ENCODE measurements at regions not wholly inside any gene's neighbourhood (a gene's known extent, or its start where the extent isn't known, plus 50 kb on each side); places are given as distances from the start of the nearest gene placed in this dataset.
"Not testable (repeated sequence)": the region's sequence is repeated elsewhere in the genome, so short reads cannot be mapped to it uniquely, and the experiment has no call there.

DNA sequence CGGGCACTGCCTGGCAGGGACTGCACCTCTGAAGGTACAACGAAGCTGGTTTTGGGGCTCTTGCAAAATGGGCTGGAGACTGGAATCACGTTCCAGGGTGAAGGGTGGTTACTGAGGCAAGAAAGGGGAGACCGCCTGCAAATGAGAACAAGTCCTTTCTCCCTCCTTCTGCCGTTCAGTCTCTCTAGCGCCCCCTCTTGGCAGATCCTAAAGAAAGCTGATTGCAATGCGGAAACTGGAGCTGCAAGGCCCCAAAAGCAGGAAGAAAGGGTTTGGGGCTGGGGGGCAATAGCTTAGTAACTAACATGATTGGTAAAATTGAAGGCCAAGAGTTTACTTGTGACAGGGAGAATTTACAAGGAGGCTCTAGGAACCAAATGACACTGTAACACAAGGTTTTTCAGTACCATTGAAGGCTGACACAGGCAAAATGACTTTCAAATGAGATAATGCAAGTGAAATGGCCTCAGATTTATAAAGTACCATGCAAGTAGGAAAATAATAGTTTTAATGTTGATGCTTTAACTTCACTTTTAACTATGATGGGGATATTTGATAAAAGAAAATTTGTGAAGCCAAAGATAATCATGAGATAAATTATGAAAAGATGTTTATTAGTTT is 222.7 kb upstream of the HAND2 start:
- no peak for DNase-seq

DNA sequence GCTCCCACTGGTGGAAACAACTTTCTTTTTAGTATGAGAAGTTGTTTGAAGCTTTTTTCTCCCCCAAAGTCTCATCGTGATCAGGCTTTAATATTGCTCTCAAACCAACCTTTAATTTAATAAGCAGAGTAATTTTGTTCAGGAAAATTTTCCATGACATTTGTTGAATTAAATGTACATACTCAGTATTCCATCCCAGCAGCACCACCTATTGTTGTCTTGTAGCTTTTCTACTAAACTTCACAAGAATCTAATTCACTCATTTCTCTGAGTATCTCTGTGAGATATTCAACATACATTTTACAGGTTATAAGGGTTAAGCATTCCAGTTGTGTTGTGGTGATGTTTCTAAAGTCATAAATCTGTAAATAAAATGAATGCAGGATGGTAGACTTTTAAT is 218.3 kb upstream of the HAND2 start:
- DNase-seq, result no peak

DNA sequence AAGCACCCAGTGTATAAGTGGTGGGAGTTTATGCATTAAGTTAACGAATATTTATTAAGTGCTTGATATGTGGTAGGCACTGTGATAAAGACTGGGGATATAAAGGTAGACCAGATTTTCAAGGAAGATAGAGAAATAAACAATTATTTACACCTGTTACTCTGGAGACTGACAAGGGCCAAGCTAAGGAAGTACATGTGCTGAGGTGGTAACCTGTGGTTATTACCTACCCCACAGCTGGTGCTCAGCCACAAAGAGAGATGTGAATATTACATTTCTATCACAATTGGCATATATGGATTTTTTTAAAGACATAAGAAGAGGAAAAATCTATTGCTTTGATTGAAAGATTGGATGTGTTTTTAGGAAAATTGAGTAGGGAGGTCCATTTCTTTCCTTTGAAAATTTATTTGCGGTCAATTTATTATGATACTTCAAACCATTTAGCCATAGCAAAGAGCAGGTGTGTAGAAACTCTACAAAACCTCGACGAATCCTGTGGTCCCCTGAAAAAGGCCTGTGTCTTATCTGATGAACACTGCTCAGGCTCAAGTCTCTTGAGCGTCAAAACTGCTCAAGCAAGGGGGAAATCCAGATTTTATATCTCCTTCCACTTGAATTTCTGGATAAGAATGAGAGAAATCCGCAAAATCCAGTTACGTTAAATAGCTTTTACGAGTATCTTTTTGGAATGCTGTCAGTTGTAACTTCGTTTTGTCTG is 217.7 kb upstream of the HAND2 start:
- DNase-seq, result no peak

DNA sequence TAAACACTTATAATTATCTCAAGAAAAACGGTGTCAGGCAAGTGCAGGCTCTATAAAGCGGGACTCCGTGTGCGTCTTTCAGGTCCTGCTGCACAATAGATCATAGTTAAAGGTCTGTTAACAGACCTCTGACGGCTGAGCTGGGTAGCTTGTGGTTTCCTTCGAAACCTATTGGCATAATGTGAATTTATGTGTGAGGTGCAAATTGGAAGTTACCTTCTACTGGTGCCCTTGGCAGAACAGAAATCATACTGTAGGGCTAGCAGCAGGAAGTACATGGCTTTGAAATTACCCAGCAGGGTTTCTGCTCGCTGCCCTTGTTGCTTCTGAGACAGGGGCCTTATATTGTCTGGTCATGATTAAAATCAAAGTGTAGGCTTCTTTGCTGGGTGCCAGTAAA is 216.4 kb upstream of the HAND2 start:
- peak; percentile 16 for DNase-seq

DNA sequence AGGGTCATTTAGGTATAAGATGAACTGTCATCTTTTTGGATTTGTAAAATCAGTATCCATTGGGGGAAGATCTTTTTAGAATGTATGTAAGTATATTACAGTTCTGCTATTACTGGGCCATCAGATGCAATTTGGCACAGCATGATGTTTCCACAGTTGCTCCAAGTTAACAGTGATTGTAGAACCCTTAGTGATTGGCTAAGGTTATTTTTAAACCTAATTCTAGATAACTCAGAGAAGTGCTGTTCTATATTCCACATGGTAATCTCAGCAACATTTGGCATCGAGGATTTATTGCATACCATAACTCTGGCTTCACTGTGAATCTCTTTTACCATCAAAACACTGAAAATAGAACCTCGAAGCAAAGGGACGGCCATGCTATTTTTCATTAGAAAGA is 215.7 kb upstream of the HAND2 start:
- no peak for DNase-seq

DNA sequence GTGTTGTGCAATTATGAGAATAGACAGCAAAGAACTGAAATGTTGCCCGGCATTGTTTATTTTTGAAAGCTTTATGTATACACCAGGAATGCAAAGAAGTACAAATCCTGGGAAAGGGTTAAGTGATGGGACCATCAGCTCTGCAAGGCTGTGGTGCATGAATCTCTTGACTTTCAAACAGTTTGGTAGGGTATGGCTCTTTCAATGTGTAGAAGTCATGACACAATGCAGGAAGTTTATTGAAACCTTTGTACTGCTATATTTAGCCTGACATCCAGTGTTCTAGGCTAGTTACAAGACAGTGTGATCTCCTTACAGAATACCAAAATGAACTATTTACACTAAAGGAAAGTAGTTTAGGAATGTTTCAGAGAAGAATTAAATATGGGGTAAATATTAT is 206.8 kb upstream of the HAND2 start:
- DNase-seq, result no peak

DNA sequence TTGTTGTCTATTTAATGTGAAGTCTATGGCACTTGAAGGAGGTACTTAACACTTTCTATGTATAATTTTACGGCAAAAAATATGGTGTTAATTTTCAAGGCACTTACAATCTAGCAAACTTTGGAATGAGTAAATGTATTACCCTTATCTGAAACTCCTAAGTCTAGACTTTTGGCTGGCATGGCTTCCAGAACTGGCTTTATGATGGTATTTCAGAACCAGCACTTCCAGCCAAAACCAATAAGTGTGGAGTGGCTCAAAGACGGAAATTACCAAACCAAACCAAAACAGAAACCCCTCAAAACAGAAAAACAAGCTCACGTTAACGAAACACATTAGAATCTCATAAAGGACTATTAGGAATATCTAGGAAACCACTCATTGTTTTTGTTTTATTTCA is 205.6 kb upstream of the HAND2 start:
- DNase-seq, result no peak

DNA sequence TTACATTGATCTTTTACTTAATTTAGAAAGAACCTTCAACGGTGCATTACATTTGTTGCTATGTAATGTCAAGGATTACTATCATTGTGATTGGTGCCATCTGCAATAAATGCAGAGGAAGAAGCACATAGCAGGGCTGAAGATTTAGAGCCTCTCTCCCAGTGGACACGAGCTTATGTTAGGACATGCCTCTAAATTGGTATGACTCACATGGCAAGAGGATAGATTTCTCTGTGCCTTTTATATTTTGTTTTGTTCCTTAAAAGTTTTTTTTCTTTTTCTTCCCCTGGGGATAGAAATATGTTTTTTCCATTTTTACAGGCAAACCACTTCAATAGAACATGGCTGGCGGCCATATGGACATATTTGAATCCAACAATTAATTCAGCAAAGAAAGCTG is 205.0 kb upstream of the HAND2 start:
- DNase-seq, result no peak

DNA sequence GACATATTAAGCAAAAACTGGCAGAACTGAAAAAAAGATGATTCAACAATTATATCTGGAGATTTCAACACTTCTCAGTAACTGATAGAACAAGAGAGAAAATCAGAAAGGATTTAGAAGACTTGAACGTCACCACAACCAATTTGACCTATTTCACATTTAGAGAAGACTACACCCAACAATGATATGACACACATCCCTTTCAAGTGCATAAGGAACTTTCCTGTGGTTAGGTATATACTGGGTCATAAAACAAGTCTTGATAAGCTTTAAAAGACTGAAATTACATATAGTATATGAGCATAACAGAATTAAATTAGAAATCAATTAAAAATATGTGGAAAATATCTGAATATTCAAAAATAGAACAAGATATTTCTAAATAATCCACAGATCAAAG is 201.2 kb upstream of the HAND2 start:
- no peak for DNase-seq

DNA sequence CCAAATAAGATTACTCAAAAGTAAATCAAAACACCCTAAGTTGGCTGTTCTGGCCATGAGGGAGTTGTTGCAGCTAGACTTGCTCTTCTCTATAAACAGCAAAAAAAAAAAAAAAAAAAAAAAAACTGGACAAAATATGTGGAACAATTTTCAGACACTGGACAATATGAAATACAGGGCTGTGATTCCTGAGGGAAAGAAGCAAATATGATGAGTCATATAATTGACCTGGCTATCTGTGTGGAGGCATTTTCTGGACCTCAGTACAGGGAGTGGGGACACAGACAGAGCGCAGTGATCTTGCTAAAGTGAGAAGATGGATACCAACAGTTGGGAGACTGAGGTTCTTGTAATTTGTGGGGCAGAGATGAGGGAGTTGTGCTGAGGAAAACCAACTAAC is 192.0 kb upstream of the HAND2 start:
- DNase-seq, result no peak

DNA sequence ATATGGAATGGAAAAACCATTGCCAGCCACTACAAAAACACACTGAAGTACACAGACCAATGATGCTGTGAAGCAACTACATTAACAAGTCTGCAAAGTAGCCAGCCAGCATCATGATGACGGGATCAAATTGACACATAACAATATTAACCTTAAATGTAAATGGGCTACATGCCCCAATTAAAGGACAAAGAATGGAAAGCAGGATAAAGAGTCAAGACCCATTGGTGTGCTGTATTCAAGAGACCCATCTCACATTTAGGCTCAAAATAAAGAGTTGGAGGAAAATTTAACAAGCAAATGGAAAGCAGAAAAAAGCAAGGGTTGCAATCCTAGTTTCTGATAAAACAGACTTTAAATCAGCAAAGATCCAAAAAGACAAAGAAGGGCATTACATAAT is 188.5 kb upstream of the HAND2 start:
- not testable (repeated sequence) for DNase-seq

DNA sequence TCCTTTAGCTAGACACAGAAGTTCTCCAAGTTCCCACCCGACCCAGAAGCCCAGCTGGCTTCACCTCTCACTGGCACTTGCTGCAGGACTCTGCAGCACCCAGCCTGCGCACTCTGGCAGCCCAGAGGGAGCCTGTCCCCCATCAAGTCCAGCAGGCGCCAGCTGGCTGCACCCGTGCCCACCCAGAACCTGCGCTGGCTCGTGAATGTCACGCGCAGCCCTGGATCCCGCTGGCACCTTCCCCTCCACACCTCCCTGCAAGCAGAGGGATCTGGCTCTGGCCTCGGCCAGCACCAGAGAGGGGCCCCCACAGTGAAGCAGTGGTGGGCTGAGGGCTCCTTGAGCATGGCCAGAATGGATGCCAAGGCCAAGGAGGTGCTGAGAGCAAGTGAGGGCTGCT is 187.6 kb upstream of the HAND2 start:
- DNase-seq, result no peak

DNA sequence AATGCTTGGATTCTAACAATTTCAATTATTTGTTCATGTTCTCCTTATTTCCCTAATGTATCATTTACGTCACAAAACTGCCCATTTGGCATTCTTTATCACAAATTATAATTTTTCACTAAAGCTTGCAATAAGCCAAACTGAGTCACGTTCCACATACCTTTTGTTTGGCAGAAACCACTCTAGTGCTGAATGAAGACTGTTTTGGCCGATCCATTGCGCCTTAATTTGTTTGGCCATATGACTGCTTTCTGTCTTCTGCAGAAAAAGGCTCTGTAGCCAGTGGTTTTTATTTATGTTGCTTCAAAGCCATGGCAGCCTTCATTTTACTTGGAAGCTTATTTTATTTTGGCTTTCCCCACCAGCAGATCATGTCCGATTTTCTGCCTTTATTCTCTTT is 184.4 kb upstream of the HAND2 start:
- DNase-seq, result no peak

DNA sequence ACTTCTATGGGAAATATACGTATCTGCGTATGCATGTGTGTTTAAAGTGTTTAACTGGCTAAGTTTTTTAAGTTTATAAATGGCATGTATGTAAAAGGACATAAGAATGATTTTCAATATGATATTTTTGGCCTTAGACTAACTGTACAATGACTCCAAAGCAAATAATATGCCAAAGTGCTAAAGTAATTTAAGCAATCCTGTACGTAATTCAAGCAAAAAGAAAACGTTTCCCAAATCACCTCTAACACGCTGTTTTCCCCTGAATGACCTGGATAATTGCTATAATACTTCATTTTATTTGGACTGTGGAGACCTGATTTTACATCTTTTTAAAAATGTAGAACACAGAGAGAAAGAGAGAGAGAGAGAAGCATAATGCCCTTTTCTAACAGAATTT is 183.0 kb upstream of the HAND2 start:
- DNase-seq, result no peak

DNA sequence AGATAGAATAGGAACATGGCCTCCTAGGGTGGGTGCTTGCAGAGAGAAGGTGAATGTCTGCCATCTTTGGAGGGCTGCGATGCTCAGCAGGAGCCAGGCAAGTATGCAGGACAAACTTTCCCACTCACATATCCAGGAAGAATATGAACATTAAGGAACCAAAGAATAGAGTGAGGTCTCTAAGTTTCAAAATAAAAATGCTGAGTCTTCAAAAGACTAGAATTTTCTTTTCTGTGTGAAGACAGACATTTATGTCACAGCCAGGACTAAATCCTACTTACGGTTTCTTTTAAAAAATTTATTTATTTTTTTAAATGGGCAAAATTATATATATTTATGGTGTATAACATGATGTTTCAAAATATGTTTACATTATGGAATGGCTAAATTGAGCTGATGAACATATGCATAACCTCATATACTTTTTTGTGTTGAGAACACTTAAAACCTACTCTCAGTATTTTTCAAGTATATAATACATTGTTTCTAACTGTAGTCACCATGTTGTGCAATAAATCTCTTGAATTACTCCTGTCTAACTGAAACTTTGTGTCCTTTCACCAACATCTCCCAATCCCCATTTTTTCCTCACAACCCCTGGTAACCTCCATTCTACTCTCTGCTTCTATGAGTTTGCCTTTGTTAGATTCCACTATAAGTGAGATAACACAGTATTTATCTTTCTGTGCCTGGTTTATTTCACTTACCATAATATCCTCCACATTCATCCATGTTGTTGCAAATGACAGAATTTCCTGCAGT is 177.8 kb upstream of the HAND2 start:
- no peak for DNase-seq

DNA sequence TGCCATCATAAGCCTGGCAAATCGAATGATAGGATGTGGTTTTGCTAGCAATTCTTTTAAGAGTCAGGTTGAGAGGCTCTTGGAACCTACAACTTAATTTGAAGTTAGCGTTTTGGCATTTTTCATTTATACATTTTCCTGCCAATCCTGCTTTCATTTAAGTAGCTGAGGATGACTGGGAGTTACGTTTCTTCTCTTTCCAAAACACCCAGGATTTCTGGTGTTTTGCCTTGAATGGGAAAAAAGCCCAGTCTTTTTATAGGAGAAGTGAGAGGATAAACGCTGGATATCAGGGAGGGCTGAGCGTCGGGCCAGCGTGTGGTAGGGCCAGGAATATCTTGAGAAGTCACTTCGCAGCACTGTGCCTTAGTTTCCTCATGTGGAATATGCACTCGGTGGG is 174.2 kb upstream of the HAND2 start:
- no peak for DNase-seq

DNA sequence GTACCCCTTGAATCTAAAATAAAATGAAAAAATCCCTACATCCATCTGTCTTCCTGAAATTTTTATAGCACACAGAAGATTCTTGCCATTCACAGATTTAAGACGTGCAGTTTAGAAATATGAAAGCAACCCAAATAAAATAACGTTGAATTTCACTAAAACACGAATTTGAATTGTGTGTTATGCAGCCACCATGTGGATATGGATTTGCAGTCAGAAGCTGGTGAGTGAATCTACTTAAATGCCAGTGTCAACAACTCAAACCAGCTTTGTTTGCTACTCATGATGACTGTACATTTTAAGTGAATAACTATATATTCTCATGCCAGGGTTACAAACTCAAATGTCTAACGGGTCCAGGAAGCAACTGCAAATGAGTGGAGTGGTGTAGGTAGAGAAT is 173.0 kb upstream of the HAND2 start:
- DNase-seq, result no peak

DNA sequence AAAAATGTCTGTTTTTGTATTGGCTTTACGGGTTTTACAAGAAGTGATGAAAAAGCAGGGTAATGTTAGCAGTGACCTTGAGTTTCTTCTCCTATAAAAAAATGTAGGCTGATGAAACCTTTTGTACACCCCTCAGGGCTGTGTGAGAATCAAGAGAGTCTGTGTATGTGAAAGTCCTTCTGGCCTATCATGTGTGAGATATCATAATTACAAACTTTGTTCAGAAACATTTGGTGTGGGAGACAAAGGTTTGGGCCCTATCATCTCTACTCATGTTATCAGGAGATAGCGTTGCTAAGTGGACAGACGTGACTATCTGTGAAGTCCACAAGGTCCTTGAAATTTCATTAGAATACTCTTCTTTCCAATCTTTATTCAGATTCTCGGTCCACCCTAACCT is 170.6 kb upstream of the HAND2 start:
- no peak for DNase-seq

DNA sequence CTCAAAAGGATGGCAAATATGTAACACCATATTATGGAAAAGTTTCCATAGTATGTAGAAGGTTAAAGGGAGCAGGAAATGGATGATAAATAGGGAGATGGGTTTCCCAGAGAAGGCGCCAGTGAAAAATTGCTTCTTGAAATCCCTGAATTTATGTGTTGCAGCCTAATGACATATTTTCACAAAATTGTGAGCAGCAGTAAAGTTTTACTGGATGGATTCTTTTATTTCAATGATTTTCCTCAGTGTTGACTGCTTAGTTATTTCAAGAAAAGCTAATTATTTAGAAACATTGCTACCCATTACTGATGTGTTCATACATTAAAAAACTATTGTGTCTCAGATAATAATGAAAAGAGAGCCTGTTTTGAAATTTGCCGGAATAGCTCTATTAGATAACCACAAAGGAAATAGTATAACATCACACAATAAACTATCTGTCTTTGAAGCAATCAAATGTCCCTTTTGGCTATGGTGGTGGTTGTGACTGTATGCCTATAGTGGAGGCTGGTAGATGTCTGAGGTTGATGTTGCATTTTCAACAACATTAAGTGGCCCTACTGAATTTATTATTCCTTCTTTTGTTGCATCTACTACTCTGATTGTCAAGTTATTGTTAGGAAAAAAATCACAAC is 169.9 kb upstream of the HAND2 start:
- DNase-seq, result no peak

DNA sequence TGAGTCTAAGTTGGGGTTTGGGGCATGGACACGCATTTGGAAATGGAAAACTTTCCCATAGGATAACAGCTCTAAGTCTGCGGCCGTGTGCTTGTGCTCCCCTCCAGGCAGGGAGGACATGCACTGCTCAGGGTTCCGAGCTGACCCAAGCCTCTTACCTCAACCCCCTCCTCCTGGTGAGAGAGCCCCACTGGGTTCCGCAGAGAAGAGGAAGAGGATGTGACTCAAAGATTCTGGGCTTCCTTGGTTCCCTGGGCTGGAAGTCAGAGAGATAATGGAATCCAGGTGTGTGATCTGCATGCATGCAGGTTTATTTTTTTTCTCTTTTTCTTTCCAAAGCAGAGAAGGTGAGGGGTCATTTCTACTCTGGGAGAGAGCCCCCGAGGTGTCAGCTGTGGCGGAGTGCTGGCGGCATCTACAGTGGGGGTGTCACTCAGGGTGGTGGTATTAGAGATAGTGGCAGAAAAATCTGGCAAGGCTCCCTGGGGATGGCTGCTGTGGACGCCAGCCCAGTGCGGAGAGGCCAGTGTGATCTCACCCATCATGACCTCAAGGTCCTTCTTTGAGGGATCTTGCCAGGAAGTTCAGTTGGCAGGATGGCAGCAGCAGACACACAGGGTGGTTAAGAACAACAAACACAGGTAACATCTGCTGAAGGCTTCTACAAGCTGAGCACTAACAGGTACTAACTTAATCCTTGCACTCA is 168.7 kb upstream of the HAND2 start:
- no peak for DNase-seq

DNA sequence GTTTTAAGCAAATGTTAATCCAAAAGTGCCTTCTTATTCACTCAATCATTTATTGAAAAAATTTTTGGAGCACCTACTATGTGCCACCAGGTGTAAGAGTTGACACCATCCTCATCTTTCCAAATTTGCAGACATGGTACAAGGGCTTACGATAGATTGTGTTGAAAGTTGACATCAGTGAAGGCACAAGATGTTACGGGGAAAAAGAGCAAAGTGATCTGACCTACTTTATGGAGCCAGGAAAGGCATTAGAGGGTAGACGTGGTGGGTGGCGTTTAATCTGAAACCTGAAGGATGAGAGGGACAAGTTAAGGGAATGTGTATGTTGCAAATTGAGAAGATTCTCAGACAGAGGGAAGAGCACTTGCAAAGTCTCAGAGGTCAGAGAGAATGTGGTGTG is 167.8 kb upstream of the HAND2 start:
- DNase-seq, result no peak

DNA sequence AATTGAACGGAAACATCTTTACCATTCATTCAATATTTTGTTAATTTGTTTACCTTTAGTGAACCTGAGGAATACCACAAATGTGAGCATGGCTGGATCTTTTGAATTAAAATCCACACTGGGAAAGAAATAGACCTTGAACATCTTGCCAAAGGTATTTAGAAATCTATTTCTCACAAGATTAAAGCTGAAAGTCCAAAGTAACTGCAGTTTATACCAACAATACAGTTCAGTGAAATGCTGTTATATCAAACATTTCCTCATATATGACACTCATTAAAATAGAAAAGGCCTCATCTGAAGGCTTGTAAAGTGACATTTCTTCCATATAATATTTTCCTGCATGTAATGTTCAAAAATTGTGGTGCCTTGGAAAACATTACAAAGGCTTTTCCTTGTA is 166.5 kb upstream of the HAND2 start:
- DNase-seq, result no peak

DNA sequence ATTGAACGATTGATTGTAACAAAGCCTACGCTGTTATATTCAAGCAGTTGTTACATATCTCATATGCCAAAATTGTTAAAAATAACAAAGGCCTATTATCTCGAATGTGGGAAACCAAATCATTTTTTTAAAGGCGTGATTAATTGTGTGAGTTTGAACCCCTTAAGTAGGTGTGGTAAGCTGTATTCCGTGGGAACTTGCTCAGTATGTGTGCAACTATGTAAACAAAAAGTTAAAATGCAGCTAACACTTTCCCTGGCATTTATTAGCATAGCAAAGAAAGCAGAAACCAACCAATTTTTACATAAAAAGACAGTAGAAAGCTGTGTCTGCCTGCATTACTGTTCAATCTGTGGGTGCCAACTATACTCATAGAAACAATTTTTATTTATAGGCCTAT is 166.0 kb upstream of the HAND2 start:
- DNase-seq, result no peak
